Parathyroid adenoma (tissue), 2 donors: ENCODE measurements at regions not wholly inside any gene's neighbourhood (a gene's known extent, or its start where the extent isn't known, plus 50 kb on each side); places are given as distances from the start of the nearest gene placed in this dataset.
"Not testable (repeated sequence)": the region's sequence is repeated elsewhere in the genome, so short reads cannot be mapped to it uniquely, and the experiment has no call there.

Experiments used
- H2AFZ ChIP-seq: fragments of 300-600 bp; sonication (generic); one replicate; pipeline ENCODE4 v1.7.0; 2017; ENCODE audit warnings: antibody characterized with exemption, mild to moderate bottlenecking
- H3K27ac ChIP-seq: fragments of 300-600 bp; sonication (generic); one replicate; pipeline ENCODE4 v1.7.0; 2017
- H3K27me3 ChIP-seq: fragments of 300-600 bp; sonication (generic); one replicate; pipeline ENCODE4 v1.7.0; 2017; ENCODE audit warnings: low read length; ENCODE audit not compliant: control insufficient read depth, insufficient read depth
- H3K36me3 ChIP-seq: fragments of 300-600 bp; sonication (generic); one replicate; pipeline ENCODE4 v1.7.0; 2017; ENCODE audit warnings: low read length; ENCODE audit not compliant: control insufficient read depth, insufficient read depth
- H3K4me1 ChIP-seq: fragments of 300-600 bp; sonication (generic); one replicate; pipeline ENCODE4 v1.7.0; 2017; ENCODE audit warnings: control low read depth
- H3K4me2 ChIP-seq: fragments of 300-600 bp; sonication (generic); one replicate; pipeline ENCODE4 v1.7.0; 2017; ENCODE audit warnings: low read length
- H3K4me3 ChIP-seq: fragments of 300-600 bp; sonication (generic); one replicate; pipeline ENCODE4 v1.7.0; 2017; ENCODE audit warnings: low read depth, low read length
- H3K79me2 ChIP-seq: fragments of 300-600 bp; sonication (generic); one replicate; pipeline ENCODE4 v1.7.0; 2017; ENCODE audit warnings: control low read depth
- H3K9ac ChIP-seq: fragments of 300-600 bp; sonication (generic); one replicate; pipeline ENCODE4 v1.7.0; 2017; ENCODE audit warnings: mild to moderate bottlenecking
- H3K9me3 ChIP-seq: fragments of 300-600 bp; sonication (generic); one replicate; pipeline ENCODE4 v1.7.0; 2017; ENCODE audit warnings: low read length; ENCODE audit not compliant: control insufficient read depth
- TF ChIP-seq, protein P1 (sequence below): fragments of 300-600 bp; sonication (generic); IDR thresholded peaks from one replicate; pipeline ENCODE4 v1.7.0; 2017; ENCODE audit warnings: antibody characterized with exemption, mild to moderate bottlenecking
- donor health status: primary hyperparathyroidism.

DNA sequence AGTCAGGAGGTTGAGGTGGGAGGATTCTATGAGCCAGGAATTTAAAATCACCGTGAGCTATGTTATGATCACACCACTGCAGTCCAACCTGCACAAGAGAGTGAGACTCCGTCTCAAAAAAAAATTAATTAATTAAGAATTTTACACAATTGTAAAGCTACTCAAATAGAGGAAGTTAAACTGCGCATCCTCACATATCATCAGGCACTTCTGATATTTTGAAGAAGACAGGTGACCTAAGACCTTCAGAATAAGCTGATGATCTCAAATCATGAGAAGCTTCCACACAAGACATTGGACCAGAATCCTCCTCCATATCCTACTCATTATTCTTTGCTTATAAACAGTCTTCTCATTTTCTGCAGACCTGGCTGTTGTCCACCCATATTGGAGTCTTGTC is 800.9 kb downstream of the TMEM121 start:
- H3K9me3 ChIP-seq = no peaks in the 10 kb centered on the region
- H3K36me3 ChIP-seq = no peaks in the 10 kb centered on the region
- H3K27ac ChIP-seq = no peak overlapping the region
- H3K4me1 ChIP-seq = no peaks in the 10 kb centered on the region
- TF ChIP-seq, protein P1, sequence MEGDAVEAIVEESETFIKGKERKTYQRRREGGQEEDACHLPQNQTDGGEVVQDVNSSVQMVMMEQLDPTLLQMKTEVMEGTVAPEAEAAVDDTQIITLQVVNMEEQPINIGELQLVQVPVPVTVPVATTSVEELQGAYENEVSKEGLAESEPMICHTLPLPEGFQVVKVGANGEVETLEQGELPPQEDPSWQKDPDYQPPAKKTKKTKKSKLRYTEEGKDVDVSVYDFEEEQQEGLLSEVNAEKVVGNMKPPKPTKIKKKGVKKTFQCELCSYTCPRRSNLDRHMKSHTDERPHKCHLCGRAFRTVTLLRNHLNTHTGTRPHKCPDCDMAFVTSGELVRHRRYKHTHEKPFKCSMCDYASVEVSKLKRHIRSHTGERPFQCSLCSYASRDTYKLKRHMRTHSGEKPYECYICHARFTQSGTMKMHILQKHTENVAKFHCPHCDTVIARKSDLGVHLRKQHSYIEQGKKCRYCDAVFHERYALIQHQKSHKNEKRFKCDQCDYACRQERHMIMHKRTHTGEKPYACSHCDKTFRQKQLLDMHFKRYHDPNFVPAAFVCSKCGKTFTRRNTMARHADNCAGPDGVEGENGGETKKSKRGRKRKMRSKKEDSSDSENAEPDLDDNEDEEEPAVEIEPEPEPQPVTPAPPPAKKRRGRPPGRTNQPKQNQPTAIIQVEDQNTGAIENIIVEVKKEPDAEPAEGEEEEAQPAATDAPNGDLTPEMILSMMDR = no peak
- H2AFZ ChIP-seq = no peak overlapping the region
- no peak overlapping the region for H3K4me2 ChIP-seq
- H3K27me3 ChIP-seq = peaks cover 3% of the 10 kb centered on the region
- H3K79me2 ChIP-seq = no peaks in the 10 kb centered on the region
- H3K4me3 ChIP-seq = no peak overlapping the region
- H3K9ac ChIP-seq = no peak overlapping the region

GRCh38 chr14:106327702-106328353 is 801.4 kb downstream of the TMEM121 start:
- not testable (repeated sequence) for H3K27ac ChIP-seq, H3K9ac ChIP-seq, H3K4me2 ChIP-seq, H3K4me3 ChIP-seq, H3K27me3 ChIP-seq, H3K36me3 ChIP-seq, H3K4me1 ChIP-seq, H2AFZ ChIP-seq, H3K79me2 ChIP-seq, H3K9me3 ChIP-seq

DNA sequence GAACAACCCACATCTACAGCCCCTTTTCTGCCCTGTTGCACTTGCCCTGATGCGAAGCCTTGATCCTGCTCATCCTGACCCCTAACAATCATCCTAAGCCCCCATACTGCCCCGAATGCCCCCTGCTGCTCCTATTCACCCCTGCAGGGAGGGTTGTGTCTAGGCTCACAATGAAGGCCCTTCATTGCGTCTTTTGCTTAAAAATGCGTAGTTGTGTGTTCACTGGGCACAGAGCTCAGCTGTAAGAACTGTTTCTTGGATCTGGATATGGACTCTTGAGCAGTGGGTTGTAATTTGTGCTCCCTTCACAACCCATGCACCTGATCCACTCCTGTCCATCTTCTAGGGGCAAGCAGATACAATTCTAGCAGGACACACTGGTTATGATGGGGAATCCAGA is 802.9 kb downstream of the TMEM121 start:
- not testable (repeated sequence) for H3K9ac ChIP-seq, H3K9me3 ChIP-seq, H3K4me2 ChIP-seq, H2AFZ ChIP-seq, H3K27me3 ChIP-seq, H3K27ac ChIP-seq, H3K36me3 ChIP-seq, H3K4me3 ChIP-seq, H3K4me1 ChIP-seq, H3K79me2 ChIP-seq

- H3K9ac ChIP-seq, H3K4me2 ChIP-seq, H3K4me1 ChIP-seq, H3K27me3 ChIP-seq, H3K9me3 ChIP-seq, H3K36me3 ChIP-seq, H2AFZ ChIP-seq, H3K27ac ChIP-seq, H3K4me3 ChIP-seq, H3K79me2 ChIP-seq: not testable (repeated sequence)
Measured at GRCh38 chr14:106329987-106330774, 803.8 kb downstream of the TMEM121 start.

DNA sequence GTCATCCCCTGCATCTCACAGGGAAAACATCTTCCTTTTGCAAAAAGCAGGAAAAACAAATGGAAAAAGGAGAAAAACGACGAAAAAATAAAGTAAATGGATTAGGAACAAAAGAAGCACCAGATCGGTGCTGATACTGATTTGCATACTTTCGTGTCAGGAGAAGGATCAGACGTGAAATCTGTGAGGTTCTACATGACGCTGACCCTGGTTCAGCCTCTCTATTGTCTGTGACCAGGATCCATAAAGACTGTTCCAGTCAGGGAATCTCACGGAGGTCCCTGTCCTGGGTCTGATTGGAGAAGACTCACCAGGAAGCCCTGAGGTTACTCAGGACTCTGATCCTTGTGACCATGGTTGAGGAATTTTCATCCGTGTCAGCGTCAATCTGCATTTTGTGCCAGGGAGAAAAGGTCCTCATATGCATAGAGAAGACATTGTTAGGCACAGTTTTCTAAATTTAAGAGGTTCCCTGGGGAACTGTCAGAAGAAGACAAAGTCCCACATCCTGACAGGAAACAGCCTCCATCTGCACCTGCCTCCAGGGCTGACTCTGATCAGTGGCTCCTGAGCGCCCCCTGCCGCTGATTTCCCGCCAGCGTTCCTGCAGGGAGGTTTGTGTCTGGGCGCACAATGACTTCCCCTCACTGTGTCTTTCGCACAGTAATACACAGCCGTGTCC is 808.2 kb downstream of the TMEM121 start:
- not testable (repeated sequence) for H3K27ac ChIP-seq, H3K27me3 ChIP-seq, H3K79me2 ChIP-seq, H3K4me1 ChIP-seq, H2AFZ ChIP-seq, H3K36me3 ChIP-seq, H3K4me2 ChIP-seq, H3K9me3 ChIP-seq, H3K4me3 ChIP-seq, H3K9ac ChIP-seq

GRCh38 chr14:106335110-106335429 is 808.7 kb downstream of the TMEM121 start:
- not testable (repeated sequence) for H3K79me2 ChIP-seq, H3K4me1 ChIP-seq, H3K27ac ChIP-seq

GRCh38 chr14:106338775-106339174 is 812.4 kb downstream of the TMEM121 start:
- H3K4me3 ChIP-seq, H3K36me3 ChIP-seq, H3K27ac ChIP-seq, H3K27me3 ChIP-seq, H3K9ac ChIP-seq, H3K9me3 ChIP-seq, H3K79me2 ChIP-seq, H2AFZ ChIP-seq, H3K4me1 ChIP-seq, H3K4me2 ChIP-seq: not testable (repeated sequence)

More at GRCh38 chr14:106335110-106335429, 808.7 kb downstream of the TMEM121 start:
- H2AFZ ChIP-seq, H3K27me3 ChIP-seq, H3K9me3 ChIP-seq, H3K4me2 ChIP-seq, H3K9ac ChIP-seq, H3K36me3 ChIP-seq, H3K4me3 ChIP-seq: not testable (repeated sequence)

- H3K4me1 ChIP-seq, H3K27ac ChIP-seq, H3K79me2 ChIP-seq, H3K9ac ChIP-seq, H3K36me3 ChIP-seq, H3K4me3 ChIP-seq, H2AFZ ChIP-seq, H3K27me3 ChIP-seq, H3K9me3 ChIP-seq, H3K4me2 ChIP-seq: not testable (repeated sequence)
Measured at GRCh38 chr14:106340658-106341057, 814.3 kb downstream of the TMEM121 start.

DNA sequence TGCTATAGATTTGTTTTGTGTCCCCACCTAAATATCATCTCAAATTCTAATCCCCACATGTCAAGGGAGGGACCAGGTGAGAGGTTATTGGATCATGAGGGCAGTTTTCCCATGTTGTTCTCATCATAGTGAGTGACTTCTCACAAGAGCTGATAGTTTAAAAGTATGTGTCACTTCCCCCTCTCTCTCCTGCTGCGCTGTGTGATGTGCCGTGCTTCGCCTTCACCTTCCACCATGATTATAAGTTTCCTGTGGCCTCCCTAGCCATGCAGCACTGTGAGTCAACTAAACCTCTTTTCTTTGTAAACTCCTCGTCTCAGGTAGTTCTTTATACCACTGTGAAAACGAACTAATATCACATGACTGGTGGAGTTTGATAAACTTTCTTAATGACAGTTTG is 814.8 kb downstream of the TMEM121 start:
- H3K36me3 ChIP-seq, H3K27me3 ChIP-seq, H3K9me3 ChIP-seq, H3K4me1 ChIP-seq, H3K79me2 ChIP-seq, H3K9ac ChIP-seq, H3K4me3 ChIP-seq, H3K27ac ChIP-seq, H2AFZ ChIP-seq, H3K4me2 ChIP-seq: not testable (repeated sequence)
